H1 (cell line): ENCODE measurements at regions not wholly inside any gene's neighbourhood (a gene's known extent, or its start where the extent isn't known, plus 50 kb on each side); places are given as distances from the start of the nearest gene placed in this dataset.

Experiments
- ASH2L ChIP-seq: fragments of 200-600, 300-600 bp; sonication (generic); IDR thresholded peaks from one replicate; pipeline ENCODE4 v1.7.1; 2017; ENCODE audit warnings: low read length
- BACH1 ChIP-seq: IDR thresholded peaks from 2 replicates; pipeline ENCODE4 v1.6.1; 2012; ENCODE audit warnings: low read length, improper control_type of control experiment
- BRCA1 ChIP-seq: IDR thresholded peaks from 2 replicates; pipeline ENCODE4 v1.6.1; 2012; ENCODE audit warnings: low read depth, low read length, improper control_type of control experiment
- CHD7 ChIP-seq: fragments of 300-600 bp; sonication (generic); IDR thresholded peaks from 2 replicates; pipeline ENCODE4 v1.7.1; 2012; ENCODE audit warnings: low read length, moderate library complexity, mild to moderate bottlenecking, inconsistent platforms; ENCODE audit not compliant: insufficient replicate concordance
- CTBP2 ChIP-seq: IDR thresholded peaks from 2 replicates; pipeline ENCODE4 v1.7.0; 2011; ENCODE audit warnings: borderline replicate concordance, mild to moderate bottlenecking, moderate library complexity, mixed read lengths, low read length; ENCODE audit not compliant: insufficient read depth, insufficient read length
- GTF2F1 ChIP-seq: IDR thresholded peaks from 2 replicates; pipeline ENCODE4 v1.6.1; 2012; ENCODE audit warnings: low read depth, low read length, improper control_type of control experiment, borderline replicate concordance
- JUND ChIP-seq: IDR thresholded peaks from 2 replicates; pipeline ENCODE4 v1.6.1; 2011; ENCODE audit warnings: mild to moderate bottlenecking, improper control_type of control experiment, low read length
- POU5F1 ChIP-seq: IDR thresholded peaks from 2 replicates; pipeline ENCODE4 v1.6.1; 2011; ENCODE audit warnings: low read depth, mild to moderate bottlenecking, low read length, moderate library complexity
- RAD21 ChIP-seq, 2 experiments: IDR thresholded peaks in 1 of 2; conservative IDR thresholded peaks in 1 of 2; 2 replicates each; pipeline ENCODE4 v1.6.1; 2011; ENCODE audit warnings: low read depth in 2 of 2, low read length in 2 of 2, improper control_type of control experiment in 1 of 2, inconsistent platforms in 1 of 2, mild to moderate bottlenecking in 1 of 2, moderate library complexity in 1 of 2
- RXRA ChIP-seq: IDR thresholded peaks from 2 replicates; pipeline ENCODE4 v1.6.1; 2011; ENCODE audit warnings: low read depth, mild to moderate bottlenecking, low read length, moderate library complexity; ENCODE audit not compliant: insufficient read depth
- SIX5 ChIP-seq: IDR thresholded peaks from 2 replicates; pipeline ENCODE4 v1.6.1; 2011; ENCODE audit warnings: mild to moderate bottlenecking, low read depth, low read length

GRCh38 chr3:106290304-106290997, 421.6 kb upstream of the CBLB start (continued):
- no peak for TF ChIP-seq CHD7
- TF ChIP-seq GTF2F1: no peak
- no peak for TF ChIP-seq RXRA
- no peak for TF ChIP-seq SIX5
- no peak for TF ChIP-seq BACH1
- no peak for TF ChIP-seq RAD21 (IDR thresholded peaks at IDR 0.05 in 1 of 2, conservative IDR thresholded peaks at IDR 0.05 in 1 of 2; ENCODE audit: low read depth in 2 of 2, low read length in 2 of 2)
- no peak for TF ChIP-seq BRCA1
- no peak for TF ChIP-seq JUND
- no peak for TF ChIP-seq CTBP2
- TF ChIP-seq POU5F1: no peak
- TF ChIP-seq ASH2L: no peak
